Activated effector memory CD4-positive, alpha-beta T cell treated with anti-CD3 and anti-CD28 coated beads, Interleukin-2, amount 50 U/mL, for 16 hours (primary cell): ENCODE measurements at regions not wholly inside any gene's neighbourhood (a gene's known extent, or its start where the extent isn't known, plus 50 kb on each side); places are given as distances from the start of the nearest gene placed in this dataset.

Experiments used
- DNase-seq: peaks from one replicate; pipeline ENCODE4 v3.0.0-alpha.2; 2020

DNA sequence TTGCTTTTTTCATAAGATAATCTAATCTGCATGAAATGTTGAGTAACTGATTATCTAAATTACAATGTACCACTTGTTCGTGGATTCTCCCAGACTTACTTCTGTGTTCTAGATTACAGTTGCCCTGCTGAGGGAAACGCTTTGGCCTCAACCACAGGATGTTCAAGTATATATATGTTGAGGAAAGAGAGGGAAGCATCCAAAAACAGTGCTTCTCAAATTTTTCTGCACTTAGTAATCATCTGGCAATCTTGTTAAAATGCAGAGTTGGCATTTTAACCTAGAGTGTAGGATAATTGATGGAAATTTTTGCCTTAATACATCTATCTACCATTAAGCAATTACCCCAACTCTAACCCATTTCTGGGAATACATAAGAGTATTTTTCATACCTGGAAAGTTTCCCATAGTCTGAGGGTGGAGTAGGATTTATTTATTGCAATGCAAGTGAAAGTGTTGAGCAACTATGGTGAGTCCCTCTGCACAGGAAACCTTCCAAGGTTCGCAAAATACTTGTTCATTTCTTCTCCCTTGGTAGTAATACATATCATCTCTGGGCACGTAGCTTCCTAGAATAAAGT lies 59.6 kb upstream of the C1GALT1 start:
- no peak for DNase-seq

DNA sequence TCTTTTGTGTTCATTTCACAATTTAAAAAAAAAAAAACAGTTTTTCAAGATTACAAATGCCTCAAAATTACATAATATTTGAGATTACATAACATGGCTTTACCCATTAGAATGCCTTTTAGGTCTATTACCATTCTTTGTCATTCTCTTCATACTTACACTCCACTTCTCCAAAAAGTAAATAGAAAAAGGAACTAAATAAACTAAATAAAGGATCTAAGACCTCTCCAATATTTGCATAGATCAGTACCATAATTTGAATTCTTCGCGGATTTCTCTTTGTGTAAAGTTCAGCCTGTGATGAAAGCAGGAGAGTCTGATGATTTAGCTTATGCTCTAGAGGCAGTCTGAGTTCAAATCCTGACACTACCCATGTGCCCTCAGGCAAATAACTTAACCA lies 56.4 kb upstream of the C1GALT1 start:
- DNase-seq = no peak

DNA sequence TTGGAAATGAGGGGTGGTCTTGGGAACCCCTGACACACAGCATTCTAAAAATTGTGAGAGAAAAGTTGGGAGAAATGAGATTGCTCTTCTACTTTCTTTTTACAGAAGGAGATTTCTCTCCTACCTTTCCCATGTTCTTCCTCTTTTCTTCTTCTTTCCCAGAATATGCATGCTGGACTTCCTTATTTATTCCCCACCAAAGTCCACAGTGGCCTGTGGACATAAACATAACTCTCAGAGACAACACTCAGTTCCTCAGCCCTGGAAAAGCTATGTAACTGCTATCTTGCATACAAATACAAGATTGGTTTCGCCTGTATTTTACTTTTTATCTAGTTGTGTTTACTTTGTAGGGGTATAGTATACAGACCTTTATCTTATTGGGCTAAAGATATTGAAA lies 54.6 kb upstream of the C1GALT1 start:
- no peak for DNase-seq

DNA sequence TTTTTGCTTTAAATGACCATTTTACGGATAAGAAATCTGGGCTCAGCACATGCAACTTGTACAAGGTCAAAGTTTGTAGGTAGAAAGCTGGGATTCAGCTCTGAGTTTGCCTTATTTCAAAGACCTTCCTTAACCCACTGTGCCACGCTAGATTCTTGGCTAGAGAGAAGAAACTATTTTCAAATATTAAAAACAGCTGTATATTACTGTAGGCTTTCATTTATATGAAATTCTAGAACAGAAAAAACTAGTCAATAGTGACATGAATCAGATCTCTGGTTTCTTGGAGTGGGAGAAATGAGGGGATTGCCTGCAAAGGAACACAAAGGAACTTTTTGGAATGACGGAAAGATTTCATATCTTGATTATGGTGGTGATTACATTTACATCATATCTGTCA lies 53.0 kb upstream of the C1GALT1 start:
- DNase-seq = no peak

DNA sequence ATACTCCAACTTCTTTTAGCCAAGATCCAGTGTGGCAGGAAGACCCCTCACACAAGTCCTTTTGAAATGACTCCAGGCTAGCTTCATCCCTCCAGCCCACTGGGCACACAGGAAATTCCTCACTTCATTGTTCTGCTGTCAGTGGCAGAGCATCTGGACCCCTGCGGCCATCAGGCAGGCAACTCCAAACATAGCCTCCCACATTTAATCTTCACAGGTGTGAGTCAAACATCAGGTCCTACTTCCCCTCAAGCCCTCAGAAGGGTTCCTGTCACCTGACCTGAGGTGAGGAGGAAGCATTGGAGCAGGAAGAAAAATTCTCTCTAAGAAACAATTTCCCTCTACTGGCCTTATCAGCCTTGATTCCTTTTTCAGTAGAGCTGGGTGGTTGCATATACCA lies 51.1 kb upstream of the C1GALT1 start:
- DNase-seq = no peak
